HG02970 (cell line): ENCODE measurements at regions not wholly inside any gene's neighbourhood (a gene's known extent, or its start where the extent isn't known, plus 50 kb on each side); places are given as distances from the start of the nearest gene placed in this dataset.
"Not testable (repeated sequence)": the region's sequence is repeated elsewhere in the genome, so short reads cannot be mapped to it uniquely, and the experiment has no call there.

Experiments used
- ATAC-seq: cut with Tn5 transposase; IDR thresholded peaks from one replicate; pipeline ENCODE4 v1.9.1; 2021; ENCODE audit warnings: mild to moderate bottlenecking, moderate library complexity, moderate number of reproducible peaks; ENCODE audit not compliant: unreplicated experiment, low FRiP score

DNA sequence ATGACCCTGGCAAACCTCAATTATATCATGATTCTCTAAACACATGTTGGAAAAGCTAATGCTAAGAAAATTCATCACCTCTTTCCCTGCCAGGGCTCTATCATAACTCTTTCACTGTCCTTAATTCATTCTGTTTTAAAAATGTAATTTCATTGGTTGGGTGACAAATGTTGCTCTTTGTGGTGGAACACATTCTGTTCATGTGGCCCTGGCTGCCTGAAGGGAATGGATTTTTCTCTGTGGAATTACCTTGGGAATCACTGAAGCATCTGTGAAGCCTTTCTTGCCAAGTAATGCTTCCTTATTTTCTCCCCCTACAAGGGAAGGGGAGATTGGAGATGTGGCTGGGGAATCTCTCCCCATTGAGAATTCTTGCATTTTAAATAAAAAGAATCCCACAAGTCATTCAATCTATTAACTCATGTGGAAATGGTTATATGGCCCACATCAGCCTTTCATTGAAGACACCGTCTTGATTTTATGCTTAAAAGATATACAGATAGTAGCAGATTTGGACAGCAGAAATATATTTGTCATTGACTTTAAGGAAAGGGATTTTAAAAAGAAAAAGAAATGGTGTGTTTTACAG is 201.8 kb upstream of the NMUR2 start:
- ATAC-seq: no peak

DNA sequence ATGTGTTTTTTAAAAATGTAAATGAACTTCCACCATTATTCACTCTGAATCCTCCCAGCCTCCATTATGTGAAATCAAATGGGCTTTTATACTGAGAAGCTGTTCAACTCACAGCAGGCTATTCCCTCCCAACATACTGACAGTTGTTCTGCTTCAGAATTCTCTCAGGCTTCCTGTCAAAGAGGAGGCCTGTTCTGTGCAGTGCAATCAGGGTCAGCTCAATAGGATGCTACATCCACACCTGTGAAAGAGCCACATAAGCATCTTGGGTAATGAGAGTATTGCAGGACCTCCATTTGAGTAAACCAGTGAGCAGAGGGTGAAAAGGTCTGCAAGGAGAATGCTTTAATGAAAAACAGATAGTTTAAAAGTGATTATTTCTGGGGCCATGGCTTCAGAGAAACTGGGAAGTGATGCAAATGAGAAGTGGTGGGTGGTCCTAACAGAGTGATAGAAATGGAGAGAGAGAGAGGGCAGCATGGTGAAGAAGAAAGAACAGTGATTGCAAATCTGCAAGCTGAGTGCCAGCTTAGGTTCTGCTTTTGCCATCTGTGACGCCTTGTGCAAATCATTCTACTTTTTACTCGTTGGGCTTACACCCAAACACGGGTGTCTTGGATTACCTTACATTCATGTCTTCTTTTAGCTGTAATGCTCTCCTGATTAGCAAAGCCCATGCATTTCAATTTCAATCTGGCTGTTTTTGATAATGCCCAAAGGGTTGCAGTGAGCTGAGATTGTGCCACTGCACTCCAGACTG is 202.5 kb upstream of the NMUR2 start:
- no peak for ATAC-seq

DNA sequence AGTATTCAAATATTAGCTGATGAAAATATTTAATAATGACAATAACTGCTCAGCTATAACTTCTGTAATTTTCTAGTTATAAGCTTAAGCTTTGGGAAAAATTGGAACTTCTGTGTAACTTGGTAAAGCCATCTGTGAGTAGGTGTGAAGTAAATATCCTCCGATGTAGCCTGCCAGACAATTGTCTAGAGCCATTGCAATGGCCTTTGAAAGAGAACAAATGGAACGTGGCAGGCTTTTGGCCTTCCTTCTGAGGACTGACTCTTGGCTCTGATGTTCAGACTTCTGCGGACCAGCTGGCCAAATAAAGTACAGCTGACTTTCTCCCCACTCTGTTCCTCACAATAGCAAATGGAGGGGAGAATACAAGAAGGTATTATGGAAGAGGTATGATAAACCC is 203.4 kb upstream of the NMUR2 start:
- no peak for ATAC-seq

DNA sequence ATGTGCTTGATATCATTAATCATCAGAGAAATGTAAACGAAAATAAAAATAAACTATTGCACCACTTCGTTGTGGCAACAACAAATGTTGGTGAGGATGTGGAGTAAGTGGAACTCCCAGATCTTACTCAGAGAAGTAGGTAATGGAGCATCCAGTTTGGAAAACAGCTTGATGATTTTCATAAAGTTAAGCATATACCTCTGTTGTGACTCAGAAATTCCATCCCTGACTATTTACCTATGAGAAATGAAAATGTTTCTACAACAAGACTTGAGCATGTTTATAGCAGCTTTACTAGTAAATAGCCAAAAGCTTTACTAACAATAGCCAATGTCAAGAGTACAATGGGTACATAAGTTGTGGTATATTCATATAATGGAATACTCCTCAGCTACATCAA is 214.7 kb upstream of the NMUR2 start:
- ATAC-seq: no peak

DNA sequence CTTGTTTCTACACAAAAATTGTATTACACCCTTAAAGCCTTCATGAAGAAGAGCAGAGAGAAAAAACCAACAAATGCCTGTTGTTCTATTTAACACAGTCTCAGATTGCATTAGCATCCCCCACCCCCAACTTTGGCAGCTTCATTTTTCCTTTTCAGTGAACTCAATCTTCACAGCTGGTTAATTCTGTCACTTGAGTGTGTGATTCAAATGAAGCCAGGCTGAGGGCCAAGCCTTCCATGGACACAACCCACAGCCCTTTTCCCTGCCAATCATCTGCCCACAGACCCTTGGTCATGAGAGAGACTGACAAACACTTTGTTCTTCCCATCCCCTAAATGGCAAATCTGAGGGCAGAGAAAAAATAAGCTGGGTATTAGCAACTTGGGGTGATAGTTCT is 217.5 kb upstream of the NMUR2 start:
- ATAC-seq: no peak

DNA sequence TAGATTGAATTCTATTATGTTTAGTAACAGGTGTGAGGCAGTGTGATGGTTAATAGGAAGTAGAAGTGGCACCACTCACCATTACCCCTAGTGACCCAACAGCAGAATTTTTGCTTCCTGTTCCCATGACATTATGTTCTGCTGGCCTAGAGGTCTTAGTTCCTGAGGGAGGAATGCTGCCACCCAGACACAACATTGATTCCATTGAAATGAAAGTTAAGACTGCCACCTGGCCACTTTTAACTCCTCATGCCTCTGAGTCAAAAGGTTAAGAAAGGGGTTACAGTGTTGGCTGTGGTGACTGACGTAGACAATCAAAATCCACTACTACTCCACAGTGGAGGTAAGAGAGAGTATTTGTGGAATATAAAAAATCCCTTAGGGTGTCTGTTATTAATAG is 218.9 kb upstream of the NMUR2 start:
- no peak for ATAC-seq

DNA sequence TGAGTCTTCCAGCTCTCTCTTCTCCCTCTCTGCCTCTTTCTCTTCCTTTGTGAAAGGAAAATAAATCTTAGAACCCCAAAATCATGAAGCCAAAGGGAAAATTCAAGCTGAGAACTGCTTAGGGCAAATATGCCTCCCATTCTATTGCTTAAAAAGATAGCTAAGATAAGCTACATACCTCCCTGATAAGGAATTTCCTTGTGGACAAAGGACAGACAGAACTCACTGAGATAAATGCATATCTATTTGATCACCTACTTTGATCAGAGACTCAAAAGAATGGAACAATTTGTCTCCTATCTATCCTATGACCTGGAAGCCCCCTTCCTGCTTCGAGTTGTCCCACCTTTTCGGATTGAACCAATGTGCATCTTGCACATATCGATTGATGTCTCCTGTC is 220.6 kb upstream of the NMUR2 start:
- no peak for ATAC-seq

DNA sequence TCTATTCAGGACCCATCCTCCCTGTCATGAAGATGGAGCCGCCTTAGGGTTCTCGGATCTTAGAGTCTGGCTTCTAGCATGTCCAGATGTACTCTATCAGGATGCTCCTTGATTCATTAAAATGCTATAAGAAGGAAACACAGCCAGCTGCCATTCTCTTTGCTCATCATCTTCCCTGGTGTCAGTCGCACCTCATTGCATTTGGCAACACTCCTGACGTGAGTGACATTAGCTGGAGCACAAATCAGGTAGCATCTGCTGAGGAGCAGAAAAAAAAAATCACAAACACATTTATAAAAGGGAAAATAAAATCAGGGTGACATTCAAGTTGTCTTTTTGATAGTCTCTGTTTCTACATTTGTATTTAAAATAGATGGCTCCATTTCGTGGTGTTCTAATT is 226.1 kb upstream of the NMUR2 start:
- no peak for ATAC-seq

DNA sequence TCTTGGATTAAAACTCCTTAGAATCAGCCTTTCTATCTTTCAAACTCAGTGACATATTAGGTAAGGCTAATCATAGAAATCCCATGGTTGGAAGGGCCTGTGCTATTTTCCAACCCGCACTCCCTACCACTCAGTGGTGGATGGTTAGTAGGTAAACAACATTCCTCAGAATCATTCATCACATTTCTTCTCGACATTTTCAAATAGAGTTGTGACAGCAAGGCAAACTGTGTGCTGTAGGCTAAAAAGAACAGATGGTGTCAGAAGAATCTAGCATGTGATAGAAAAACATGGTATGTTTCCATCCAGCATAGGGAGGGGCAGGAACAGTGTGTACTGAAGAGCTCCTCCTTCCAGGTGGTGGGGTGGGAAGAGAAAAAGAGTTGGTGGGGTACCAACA is 227.3 kb upstream of the NMUR2 start:
- no peak for ATAC-seq

DNA sequence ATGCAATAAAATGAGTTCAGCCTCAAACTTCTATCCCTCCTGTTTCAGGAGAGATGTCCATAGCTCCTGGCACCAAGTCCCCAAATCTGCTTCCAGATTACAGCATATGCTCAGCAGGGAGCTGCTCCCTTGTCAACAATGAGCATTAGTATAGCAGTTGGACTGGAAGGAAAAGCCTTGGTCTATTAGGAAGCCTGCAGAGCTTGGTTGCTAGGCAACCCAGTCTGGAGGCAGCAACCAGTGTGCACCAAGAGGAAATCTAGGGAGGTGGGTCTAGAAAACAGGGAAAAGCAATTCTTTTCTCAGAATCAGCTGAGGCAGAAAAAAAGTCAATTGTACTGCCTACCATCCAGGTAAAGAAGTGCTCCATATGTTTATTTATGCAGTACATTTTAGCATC is 229.5 kb upstream of the NMUR2 start:
- ATAC-seq: no peak

DNA sequence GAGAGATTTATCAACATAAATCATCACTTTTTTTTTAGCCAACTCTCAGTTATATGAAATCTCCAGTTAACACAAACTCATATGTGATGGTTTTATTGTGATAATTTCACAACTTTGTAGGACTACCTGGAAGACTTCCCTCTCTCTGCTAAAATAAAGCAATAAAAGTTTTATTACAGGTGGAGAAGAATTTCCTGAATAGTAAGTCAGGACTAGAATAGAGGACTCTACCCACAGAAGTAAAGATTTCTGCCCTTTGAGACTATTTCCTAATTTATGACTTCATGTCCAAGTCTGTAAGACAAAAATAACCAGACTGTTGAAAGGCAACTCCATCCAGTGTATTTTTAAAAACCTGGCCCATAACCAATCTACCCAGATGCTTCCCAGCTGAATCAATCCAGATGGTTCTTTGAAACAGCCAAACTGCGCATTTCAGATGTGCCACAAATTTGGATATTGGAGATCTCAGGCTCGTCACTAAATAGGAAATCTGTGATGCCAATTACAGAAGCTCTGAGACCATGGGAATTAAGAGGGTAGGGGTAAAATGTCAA is 234.0 kb upstream of the NMUR2 start:
- ATAC-seq: no peak

DNA sequence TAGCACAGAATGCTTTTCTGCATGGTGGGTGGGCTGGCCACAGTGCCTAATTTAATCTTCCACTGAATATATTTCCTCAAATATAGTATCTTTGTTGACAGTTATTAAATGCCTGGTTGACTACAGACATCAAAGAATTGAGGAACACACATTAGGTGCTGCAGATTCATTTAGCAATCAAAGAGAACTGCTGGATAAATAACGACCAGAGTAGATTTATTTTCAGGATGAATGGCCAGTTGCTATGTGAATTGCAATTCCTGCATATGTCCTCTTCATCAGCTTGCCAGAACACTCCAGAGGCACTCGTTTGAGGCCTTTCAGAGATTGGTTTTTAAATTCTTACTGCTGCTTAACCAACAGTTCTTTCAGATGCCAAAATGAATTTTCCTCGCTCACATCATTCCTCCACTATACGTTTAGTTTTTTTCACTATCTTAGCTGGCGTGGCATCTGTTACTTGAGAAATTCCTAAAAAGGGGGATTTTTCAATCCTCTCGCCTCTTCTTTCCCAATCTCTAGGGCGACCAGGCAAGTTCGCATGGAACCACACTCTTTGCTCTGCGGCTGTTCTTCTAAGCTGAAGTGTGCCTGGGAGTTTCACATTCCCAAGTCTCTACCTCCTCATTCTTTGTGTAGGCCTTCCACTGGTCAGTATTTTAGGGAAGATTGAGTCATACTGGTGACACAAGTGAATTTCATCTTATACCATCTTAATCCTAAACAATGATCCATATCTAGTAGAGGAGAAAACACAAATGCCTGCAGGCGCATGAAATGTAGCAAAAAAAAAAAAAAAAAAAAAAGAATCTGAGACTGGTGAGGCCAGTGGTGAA is 237.1 kb upstream of the NMUR2 start:
- no peak for ATAC-seq

DNA sequence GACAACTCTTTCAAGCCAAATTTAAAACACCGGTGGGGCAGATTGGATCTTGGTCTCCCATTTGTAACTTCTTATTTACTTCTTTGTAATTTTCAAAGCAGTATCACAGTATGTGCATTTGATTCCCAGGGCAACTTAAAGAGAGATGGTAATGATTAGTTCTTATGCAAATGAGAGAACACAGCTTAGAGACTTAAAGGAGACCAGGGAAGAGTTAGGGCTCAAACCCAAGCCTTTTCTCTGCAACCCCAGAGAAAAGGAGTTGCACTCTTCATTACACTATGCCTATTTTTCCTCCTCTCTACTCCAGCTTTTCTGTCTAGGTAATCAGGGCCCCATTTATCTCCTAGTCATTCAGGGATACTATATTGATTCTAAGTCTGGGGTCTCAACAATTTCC is 237.8 kb upstream of the NMUR2 start:
- ATAC-seq: no peak

DNA sequence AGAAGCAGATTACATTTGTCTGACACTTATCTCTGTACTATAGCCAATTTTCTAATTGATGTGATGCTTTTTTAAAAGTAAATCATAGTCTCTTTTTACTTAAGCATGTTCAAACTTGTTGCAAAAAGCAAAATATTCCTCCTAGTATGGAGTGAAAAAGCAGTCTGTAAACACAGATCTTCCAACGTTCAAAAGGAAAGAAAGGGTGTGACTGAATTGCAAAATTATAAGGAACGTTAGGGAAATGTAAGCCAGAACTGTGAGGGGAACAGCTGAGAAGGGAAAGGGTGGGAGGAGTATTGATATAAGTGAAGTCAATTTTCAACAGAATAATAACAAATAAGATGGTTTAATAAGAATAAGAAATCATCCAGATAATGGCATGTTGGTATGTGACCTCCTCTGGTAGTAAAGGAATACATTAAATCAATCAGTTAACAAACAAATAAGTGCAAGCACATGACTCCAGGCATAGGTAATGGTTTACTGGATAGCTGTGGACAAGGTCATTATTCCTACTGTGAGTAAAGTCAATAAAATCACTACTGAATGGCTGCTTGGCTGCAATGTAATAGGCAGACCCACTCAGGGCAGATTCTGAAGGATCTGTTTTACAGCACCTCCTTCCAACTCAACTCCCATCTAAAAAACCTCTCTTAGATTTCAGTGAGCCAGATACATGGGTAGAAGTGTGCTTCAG is 239.1 kb upstream of the NMUR2 start:
- no peak for ATAC-seq

DNA sequence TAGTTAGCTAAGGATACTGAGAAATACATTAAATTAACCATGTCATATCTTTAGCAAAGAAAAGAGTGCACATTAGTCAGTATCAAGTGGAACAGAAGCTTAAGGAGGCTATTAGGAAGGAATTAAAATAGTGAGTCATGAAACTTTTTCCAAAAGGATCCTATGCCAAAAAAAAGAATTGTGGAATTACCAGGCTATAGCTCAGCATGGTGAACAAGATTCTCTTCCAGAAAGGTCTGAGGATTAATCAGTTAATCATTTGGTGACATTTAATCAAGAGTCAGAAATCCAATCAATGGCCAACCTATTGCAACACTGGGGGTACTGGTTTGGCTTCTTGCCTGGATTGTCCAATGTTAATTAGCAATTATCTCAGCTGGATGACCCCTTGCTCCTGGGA is 244.5 kb upstream of the NMUR2 start:
- ATAC-seq: no peak

DNA sequence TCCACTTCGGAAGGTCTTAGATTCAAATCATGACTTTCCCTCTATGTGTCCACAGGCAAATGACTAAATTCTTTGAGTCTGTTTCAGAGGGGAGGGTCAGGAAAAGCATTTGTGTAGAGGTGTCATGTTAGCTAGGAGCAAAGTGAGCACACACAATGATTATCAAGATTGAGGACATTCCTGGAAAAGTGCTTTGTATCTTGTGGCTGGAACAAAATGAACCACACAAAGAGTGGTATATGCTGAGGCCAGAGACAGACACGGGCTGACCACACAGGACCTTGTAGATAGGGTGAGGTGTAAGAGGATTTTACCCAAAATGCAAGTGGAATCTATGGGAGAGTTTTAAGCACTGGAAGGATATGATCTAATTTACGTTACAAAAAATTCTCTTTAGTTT is 245.3 kb upstream of the NMUR2 start:
- ATAC-seq: no peak

DNA sequence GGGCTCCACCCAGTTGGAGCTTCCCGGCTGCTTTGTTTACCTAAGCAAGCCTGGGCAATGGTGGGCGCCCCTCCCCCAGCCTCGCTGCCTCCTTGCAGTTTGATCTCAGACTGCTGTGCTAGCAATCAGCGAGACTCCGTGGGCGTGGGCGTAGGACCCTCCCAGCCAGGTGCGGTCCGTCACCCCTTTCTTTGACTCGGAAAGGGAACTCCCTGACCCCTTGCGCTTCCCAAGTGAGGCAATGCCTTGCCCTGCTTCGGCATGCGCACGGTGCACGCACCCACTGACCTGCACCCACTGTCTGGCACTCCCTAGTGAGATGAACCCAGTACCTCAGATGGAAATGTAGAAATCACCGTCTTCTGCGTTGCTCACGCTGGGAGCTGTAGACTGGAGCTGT is 254.4 kb upstream of the NMUR2 start:
- not testable (repeated sequence) for ATAC-seq

DNA sequence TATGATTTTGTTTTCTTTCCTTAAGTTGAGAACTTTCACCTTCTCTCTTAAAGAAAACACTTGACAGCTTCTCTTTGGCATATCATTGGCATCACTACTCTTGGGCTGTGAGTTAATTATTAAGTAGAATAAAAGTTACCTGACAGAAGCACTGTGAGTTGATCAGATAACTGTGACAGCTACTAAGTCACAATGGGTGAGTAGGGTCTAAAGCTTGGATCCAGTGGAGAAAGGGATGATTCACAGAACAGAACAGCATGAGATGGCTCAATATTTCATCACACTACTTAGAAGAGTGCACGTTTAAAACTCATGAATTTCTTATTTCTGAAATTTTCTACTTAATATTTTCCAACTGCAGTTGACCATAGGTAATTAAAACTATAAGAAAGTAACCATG is 268.5 kb upstream of the NMUR2 start:
- ATAC-seq: no peak

DNA sequence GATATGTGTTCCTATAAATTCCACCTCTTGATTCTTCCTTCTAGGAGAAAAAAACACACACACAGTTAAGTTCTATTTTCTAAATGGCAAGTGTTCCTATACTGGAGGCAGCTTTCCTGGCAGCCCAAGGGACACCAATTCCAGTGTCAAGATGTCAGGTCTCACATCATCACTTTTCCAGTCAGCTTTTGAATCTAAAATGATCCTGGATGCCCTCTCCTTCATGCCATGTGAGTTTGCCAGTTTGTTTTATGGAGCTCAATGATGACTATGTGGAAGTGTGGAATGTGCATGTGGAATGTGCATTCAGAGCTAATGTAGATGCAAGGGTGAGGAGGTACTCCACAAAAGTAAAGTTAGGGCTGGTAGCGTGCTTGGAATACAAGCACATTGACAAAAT is 269.3 kb upstream of the NMUR2 start:
- no peak for ATAC-seq

DNA sequence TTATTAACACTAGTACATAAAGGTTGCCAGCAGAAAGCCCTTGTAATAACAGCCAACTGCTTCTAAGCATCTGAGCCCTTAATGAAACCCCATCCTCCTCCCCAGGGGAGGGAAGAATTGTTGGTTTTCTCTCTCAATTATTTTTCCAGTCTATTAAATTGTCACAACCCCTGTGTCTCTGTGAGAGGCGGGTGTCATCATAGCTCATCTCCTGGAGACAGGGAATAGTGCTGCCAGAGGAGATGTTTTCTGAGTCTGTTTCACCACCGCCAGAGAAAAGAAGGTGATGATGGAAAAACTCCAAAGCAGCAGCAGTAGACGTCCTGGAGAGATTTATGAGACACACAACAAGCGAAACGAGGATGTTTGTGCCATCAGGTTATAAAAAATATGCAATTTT is 271.1 kb upstream of the NMUR2 start:
- no peak for ATAC-seq

DNA sequence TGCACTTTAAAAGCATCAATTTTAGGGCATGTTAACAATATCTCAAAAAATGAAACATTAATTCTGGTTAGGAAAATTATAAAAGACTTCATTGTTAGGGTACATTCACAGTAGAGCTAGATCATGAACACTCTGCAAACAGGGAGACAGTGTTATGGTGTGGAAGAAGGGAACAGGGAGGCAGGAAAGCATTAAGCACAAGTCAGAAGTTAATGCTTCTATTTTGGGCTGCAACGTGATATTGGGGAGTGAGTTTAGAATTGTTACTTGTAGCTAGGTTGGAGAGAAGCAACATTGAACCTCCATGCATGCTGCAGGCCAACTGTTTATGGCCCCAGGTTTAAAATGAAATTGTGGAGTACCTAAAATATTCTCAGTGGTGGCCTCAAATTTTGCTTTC is 278.1 kb upstream of the NMUR2 start:
- ATAC-seq: no peak
